Tibial nerve (tissue), 4 donors: ENCODE measurements at regions not wholly inside any gene's neighbourhood (a gene's known extent, or its start where the extent isn't known, plus 50 kb on each side); places are given as distances from the start of the nearest gene placed in this dataset.

Experiments
- CTCF ChIP-seq, 5 experiments: fragments of 200-600 bp in 3 of 5; fragments of 450-650 bp in 2 of 5; sonication (generic) in 3 of 5; IDR thresholded peaks; one replicate each; pipeline ENCODE4 v1.5.1; 2016 to 2019; ENCODE audit warnings: antibody characterized with exemption in 5 of 5, mild to moderate bottlenecking in 3 of 5, moderate library complexity in 2 of 5
- EP300 ChIP-seq, 2 donors: sonication (generic); formaldehyde crosslinking; IDR thresholded peaks; one replicate each; pipeline ENCODE4 v1.6.1; 2017; ENCODE audit warnings: antibody characterized with exemption in 2 of 2, mild to moderate bottlenecking in 1 of 2

DNA sequence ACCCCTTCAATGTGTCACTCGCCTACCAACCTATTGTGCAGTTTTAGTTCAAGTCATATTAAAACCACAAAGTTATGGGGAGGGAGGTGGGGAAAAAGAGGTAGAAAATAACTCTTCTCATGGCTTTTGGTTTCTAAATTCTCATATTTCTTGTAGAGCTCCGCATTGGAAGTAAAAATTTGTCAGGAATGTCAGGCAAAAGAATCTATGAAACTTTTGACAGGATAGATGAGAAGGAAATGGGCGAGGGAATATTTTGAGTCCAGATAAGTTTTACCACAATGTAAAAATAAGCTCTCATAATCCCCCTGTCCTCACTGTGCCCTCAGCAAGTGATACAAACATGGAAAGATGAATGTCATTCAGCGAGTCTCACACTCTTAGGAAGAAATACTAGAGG is 270.4 kb downstream of the DLEU7 start:
- TF ChIP-seq EP300 (IDR thresholded peaks at IDR 0.05): no peak
- TF ChIP-seq CTCF (IDR thresholded peaks at IDR 0.05): no peak
